NAMALWA (cell line): ENCODE measurements at regions not wholly inside any gene's neighbourhood (a gene's known extent, or its start where the extent isn't known, plus 50 kb on each side); places are given as distances from the start of the nearest gene placed in this dataset.
A peak's percentile ranks its signal among the peaks of the same experiment; 100 is the strongest.
"Not testable (repeated sequence)": the region's sequence is repeated elsewhere in the genome, so short reads cannot be mapped to it uniquely, and the experiment has no call there.

ENCODE experiments used
- DNase-seq: peaks from one replicate; pipeline ENCODE4 v3.0.0-alpha.2; 2015; ENCODE audit warnings: low spot score

DNA sequence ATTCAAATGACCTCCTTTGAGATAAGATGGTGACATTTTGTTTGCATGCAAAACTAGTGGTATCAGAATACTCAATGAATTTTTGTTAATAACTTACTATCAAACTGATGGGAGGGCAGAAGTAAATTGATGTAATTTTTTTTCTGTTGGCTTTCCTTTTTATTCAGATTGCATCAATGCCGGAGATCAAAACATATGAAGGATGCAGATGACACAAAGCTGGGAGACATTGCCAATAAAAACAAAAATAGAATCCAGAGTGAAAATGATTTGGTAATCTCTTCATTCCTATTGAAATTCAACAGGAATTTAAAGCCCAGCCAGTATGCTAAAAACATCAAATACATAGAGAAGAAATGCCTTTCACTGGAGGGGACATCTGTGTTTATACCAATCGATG, 1655.3 kb upstream of the C9orf72 start:
- no peak for DNase-seq

DNA sequence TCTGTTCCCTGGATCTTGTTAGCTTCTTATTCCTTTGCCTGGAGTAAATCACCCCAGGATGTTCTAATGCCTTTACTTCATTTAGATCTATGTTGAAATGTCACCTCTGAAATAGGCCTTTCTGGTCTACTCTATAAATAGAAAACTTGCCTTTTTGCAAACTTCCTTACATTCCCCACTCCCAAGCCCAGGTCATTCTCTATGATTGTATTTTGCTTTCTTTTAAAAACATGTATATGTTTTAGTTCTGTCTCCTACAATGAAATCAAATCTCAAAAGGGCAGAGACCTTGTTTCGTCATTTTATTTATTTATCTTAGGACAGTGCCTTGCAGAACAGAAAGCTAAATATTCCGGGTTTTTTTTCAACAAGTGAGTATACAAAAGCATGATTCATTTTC, 1657.7 kb upstream of the C9orf72 start:
- no peak for DNase-seq

DNA sequence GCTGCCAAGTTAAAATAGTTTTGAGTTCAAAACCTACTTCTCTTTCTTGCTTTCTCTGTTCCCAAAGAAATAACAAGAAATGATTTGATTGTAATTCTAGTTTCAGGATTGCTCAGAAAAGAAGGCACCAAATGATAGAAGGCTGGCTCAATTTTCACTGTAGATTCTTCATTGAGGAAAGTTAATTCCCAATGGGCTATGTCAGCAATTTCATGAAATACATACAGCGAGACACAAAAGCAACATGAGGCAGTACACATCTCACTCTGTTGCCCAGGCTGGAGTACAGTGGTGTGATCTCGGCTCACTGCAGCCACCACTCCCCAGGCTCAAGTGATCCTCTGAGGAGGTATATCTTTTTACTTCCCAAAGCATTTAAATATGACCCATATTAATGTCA, 1659.9 kb upstream of the C9orf72 start:
- no peak for DNase-seq

- no peak for DNase-seq
Observed at GRCh38 chr9:29241320-29241719, 1668.0 kb upstream of the C9orf72 start.

DNA sequence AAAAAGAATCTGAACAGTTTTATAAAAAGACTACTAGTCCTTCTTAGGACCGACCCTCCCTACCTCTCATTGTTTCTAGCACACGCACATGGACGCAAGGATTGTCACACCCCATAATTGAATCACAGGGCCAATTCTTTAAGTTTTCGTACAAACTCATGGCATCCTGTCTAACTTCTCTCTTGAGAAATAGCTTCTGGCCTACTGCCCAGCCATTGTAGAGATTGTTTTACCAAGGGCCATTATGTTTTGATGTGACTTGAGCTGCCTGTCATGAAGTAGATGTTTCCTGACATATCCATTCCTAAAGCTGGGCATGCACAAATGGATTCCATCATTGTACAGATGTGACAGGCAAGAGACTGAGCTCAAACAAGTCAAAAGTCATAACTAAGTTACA, 1672.1 kb upstream of the C9orf72 start:
- no peak for DNase-seq

- not testable (repeated sequence) for DNase-seq
Observed at GRCh38 chr9:29270400-29270799, 1697.1 kb upstream of the C9orf72 start.

DNA sequence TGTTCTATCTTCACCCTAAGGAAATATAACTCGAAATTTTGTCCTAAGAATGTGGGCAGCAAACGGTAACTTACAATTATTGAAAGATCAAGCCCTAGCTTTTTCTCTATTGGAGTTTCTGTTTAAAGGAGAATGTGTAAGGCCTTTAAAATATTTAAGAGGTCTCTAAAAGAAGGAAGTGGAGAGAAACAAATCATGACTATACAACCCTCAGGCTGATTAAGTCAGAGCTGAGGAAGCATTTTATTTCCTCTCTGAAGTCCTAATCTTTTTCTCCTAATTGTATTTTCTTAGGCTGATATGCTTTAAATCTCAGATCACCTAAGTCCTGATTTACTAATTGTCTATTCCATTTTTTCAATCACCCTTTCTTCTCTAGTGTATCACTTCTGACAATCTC, 1708.8 kb upstream of the C9orf72 start:
- DNase-seq = no peak

DNA sequence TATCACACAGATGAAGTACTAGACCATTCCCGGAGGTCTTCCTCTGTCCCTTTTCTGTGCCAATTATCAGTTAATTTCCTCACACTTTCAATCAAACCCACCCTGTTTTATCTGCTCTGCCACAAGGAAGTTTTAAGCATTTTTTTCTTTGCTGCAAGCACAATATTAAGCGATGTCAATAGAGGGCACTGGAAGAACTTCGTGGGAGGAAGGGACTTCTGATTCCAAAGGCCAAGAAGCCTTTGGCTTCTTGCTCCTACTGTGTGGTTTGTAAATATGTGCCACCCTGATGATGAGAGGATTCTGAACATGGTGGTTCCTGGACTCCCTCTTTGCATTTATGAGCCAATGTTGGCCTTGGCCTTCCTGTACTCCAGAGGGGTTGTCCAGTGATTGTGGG, 1712.5 kb upstream of the C9orf72 start:
- DNase-seq = peak; percentile 2

- DNase-seq = peak; percentile 7
Observed at GRCh38 chr9:29289365-29289764, 1716.1 kb upstream of the C9orf72 start.

DNA sequence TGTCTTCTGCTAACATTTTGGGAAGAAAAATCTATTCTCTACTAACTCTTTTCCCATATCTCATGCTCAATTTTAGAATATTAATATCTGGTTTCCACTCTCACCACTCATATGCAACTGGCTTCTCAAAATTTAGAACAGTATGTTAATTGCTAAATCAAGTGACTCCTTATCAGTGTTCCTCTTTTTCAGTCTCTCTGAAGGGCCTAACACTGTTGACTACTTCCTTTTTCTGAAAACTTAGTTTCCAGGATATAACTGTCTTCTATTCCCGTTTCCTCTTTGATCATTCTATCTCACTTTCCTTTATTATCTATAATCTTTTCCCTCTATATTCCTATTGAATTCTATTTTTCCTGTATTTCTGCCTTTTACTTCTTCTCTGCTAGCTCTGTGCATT, 1717.2 kb upstream of the C9orf72 start:
- DNase-seq = no peak

DNA sequence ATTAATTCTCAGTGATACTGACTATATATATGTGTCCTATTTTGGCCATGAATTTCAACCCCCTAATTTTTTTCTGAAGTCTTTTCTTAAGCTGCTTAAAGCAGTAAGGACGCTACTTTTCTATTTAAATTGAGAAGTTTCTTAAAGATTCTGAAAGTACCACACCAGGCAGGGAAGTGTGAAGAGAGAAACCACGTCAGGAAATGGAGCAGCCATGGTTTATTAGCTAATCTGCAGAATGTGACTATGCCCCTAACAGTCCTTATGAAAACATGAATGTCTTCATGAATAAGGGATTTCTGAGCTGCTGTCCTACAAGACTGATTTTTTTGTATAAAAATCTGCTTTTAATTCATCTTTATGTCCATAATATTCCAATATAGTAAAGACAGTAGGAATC, 1724.3 kb upstream of the C9orf72 start:
- no peak for DNase-seq

GRCh38 chr9:29311221-29311620, 1737.9 kb upstream of the C9orf72 start:
- DNase-seq = no peak

DNA sequence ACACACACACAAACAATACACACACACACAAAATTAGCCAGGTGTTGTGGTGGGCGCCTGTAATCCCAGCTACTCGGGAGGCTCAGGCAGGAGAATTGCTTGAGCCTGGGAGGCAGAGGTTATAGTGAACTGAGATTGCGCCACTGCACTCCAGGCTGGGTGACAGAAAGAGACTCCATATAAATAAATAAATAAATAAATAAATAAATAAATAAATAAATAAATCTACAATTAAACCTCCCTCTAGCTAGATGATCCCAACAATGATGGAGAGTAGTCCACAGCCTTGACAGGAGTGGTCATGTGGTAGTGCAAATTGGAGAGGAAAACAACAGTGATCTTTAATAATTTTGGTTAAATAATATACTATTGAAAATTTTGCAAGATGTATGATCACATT, 1739.0 kb upstream of the C9orf72 start:
- DNase-seq = no peak

- no peak for DNase-seq
Observed at GRCh38 chr9:29319736-29320513, 1746.6 kb upstream of the C9orf72 start.

- peak; percentile 2 for DNase-seq
Observed at GRCh38 chr9:29322240-29322639, 1749.0 kb upstream of the C9orf72 start.

DNA sequence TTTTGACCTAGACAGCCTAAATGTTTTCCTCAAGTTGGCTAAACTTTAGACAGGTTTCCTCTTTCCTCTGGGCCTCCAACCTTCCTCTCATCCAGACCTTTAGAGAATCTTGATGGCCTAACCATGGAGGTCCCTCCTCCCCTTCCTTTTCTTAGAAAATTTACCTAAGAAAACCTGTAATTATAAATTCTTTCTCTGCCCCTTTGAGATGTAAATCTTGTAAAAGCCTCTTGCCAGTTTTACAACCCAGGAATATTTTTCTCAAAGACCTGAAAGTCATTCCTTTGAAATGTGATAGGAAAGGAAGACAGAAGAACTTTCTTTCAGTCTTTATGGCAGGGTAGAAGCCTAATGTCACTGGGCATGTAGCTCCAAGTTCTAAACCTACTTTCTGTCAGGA, 1752.6 kb upstream of the C9orf72 start:
- DNase-seq = no peak

DNA sequence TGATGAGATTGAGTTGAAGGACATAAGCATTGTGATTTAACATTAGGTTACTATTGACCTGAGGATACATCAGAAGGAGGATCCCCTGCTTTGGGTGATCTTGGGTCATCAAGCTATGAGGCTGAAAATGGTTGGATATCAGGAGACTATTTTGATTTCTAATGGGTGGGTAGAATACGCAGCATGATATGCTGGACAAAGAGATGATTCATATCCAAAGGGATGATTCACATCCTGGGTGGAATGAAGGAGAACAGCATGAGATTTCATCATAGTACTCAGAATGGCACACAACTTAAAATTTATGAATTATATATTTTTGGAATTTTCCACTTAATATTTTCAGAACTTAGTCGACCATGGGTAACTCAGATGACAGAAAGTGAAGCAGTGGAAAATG, 1759.5 kb upstream of the C9orf72 start:
- DNase-seq = no peak

DNA sequence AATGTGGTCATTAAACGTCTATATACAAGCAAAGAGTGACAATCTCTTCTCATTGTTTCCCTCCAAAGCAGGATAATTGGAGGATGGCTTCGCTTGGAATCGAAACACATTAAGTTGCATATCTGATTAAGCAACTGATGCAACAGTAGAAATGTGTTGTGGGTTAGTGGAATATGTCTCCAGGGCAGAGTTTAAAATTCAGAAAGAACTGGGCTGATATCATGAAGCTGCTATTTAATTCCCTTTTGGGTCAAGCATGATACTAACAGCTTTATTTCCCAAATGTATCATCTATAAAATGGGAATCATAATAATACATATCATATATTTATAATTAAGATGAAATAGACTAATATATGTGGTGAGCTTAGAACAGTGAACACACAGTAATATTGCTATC, 1763.0 kb upstream of the C9orf72 start:
- no peak for DNase-seq

DNA sequence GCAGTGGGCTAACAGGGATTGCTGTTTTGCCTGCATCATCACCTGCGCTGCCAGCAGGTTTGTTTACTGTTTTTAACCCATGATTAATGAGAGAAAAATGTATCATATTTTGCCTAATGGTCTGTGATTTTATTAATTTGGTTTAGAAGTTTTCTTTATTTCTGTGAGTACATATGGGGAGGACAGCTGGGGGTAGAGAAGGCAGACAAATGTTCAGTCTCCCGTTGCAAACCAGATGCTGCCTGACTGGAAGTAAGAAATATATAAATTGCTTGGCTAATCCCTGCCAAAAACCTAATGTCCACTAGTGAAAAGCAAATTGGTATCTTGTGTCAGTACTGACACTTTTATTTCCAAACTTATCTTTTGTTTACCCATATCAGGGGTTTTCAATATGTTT, 1766.1 kb upstream of the C9orf72 start:
- DNase-seq = no peak

DNA sequence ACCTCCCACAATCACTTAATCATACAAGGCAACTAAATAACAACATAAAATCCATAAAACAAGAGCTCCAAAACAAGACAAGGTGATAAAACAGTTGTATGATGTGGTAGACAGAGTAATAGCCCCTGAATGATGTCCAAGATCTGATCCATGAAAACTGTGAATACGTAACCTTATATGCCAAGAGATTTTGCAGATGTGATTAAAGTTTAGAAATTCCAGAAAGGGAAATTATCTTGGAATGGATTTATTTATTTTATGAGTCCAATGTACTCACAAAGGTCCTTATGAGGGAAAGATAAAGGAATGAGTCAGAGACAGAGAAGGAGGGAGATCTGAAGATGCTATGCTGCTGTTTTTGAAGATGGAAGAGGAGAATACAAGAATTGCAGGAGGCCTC, 1775.7 kb upstream of the C9orf72 start:
- no peak for DNase-seq

GRCh38 chr9:29389421-29389820, 1816.1 kb upstream of the C9orf72 start:
- no peak for DNase-seq

DNA sequence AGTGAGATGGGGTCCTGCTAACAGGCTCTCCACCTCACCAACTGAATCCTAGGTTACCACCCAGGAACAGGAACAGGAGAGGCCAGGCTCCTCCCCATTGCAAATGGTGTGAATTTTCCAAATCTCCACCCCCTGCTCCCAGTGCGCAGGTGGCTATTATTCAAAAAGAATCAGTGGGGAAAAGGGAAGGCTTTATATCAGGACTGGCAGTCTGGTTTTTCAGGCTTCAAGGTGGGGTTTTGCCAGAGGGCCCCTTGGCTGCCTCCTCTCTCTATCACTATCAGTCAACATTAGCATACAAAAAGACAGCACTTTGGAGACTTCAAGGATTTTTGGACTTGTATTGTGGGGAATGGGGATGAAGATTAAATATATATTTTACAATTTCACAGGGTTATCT, 1817.6 kb upstream of the C9orf72 start:
- DNase-seq = no peak

DNA sequence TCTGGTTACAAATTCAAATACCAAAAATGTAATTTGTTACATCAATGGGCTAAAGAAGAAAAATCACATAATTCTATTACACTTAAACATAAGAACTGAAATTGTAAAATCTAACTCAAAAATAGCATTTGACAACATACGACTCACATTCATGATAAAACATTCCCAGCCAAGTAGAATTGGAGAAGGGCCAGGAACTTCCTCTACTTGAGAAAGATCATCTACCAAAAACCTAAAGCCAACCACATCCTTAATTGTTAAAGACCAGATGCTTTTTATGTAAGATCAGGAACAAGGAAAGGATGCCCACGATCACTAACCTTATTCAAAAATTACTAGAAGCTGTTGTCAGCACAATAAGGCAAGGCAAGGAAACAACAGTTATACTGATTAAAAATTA, 1819.8 kb upstream of the C9orf72 start:
- no peak for DNase-seq

GRCh38 chr9:29394855-29395254, 1821.6 kb upstream of the C9orf72 start:
- no peak for DNase-seq

DNA sequence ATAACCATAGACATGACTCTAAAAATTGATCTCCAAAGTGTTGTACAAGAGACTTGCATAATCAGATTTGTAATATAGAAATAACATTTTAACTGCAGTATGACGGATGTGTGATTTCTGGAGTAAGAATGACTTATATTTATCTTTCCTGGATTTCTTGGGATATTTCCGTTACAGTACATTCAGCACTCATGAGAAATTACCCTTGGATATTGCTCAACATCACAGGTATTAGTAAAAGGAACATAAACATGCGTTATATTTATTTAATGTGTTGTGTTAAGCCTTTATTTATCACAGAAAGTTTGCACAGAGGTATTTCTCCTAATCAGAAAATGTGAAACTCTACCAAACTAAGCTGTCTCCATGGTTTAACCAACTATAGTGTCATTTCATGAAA, 1823.9 kb upstream of the C9orf72 start:
- no peak for DNase-seq
